ENCODE measurements at regions not wholly inside any gene's neighbourhood (a gene's known extent, or its start where the extent isn't known, plus 50 kb on each side); places are given as distances from the start of the nearest gene placed in this dataset.
"Not testable (repeated sequence)": the region's sequence is repeated elsewhere in the genome, so short reads cannot be mapped to it uniquely, and the experiment has no call there.

- no peak for FAIRE-seq
- no peak for ATAC-seq
- intact Hi-C loops (cut with DNase I), result no loop called here
- TF ChIP-seq, protein P1, sequence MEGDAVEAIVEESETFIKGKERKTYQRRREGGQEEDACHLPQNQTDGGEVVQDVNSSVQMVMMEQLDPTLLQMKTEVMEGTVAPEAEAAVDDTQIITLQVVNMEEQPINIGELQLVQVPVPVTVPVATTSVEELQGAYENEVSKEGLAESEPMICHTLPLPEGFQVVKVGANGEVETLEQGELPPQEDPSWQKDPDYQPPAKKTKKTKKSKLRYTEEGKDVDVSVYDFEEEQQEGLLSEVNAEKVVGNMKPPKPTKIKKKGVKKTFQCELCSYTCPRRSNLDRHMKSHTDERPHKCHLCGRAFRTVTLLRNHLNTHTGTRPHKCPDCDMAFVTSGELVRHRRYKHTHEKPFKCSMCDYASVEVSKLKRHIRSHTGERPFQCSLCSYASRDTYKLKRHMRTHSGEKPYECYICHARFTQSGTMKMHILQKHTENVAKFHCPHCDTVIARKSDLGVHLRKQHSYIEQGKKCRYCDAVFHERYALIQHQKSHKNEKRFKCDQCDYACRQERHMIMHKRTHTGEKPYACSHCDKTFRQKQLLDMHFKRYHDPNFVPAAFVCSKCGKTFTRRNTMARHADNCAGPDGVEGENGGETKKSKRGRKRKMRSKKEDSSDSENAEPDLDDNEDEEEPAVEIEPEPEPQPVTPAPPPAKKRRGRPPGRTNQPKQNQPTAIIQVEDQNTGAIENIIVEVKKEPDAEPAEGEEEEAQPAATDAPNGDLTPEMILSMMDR (IDR thresholded peaks at IDR 0.05), result no peak
- no peaks in the 10 kb centered on the region for H3K4me1 ChIP-seq
- H3K36me3 ChIP-seq, result no peaks in the 10 kb centered on the region
- DNase-seq, result no peak
- H3K4me3 ChIP-seq, result no peak overlapping the region
- peaks cover 0 to 2% (median 0%) of the 10 kb centered on the region in 4 donors for H3K9me3 ChIP-seq
- no peak overlapping the region for H3K27ac ChIP-seq
- H3K27me3 ChIP-seq, result no peaks in the 10 kb centered on the region
Measured at GRCh38 chr13:61891401-61891800, 475.8 kb upstream of the PCDH20 start.

DNA sequence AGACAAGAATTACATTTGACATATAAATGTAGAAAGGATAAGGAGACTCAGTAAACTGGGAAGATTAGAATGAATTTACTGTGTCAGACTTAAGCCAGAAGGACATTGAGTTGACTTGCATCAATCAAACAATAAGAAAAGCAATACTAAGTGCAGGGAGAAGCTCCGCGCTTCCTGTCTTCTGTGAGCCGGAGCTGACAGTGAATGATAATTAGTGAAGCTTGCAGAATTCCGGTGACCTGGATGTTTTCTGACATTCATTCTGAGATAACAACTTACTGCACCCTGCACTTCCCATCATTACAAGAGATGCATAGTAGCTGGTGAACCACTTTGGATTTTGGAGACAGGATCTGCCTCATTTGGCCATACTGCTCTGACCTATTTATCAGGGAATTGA, 469.2 kb upstream of the PCDH20 start:
- Histone ChIP-seq H3K27ac (no peak overlapping the region), H3K4me1 (no peaks in the 10 kb centered on the region), H3K27me3 (no peaks in the 10 kb centered on the region), H3K4me3 (no peak overlapping the region), H3K36me3 (no peaks in the 10 kb centered on the region), H3K9me3 (no peaks in the 10 kb centered on the region)
- DNase-seq (no peak), ATAC-seq (no peak), FAIRE-seq (no peak)
- TF ChIP-seq, protein P1 (IDR thresholded peaks at IDR 0.05), result no peak
- intact Hi-C loops (cut with DNase I), result no loop called here
- WGBS, 2 donors, result 63 to 68% methylated on average over 4 of the region's 4 CpGs

- Histone ChIP-seq H3K9me3 (no peaks in the 10 kb centered on the region), H3K36me3 (no peaks in the 10 kb centered on the region), H3K4me3 (no peak overlapping the region), H3K4me1 (no peaks in the 10 kb centered on the region), H3K27ac (no peak overlapping the region), H3K27me3 (no peaks in the 10 kb centered on the region)
- intact Hi-C loops (cut with DNase I), result no loop called here
- TF ChIP-seq, protein P1 (IDR thresholded peaks at IDR 0.05), result peak in 3 of 4 donors; percentile 17 to 40 (median 31)
- WGBS, 2 donors, result 39% methylated on average over 3 of the region's 3 CpGs
- FAIRE-seq, result no peak
- peak in 2 of 4 donors; percentile 51 to 66 for ATAC-seq
- DNase-seq, result no peak
Measured at GRCh38 chr13:61880578-61881283, 465.1 kb upstream of the PCDH20 start.

DNA sequence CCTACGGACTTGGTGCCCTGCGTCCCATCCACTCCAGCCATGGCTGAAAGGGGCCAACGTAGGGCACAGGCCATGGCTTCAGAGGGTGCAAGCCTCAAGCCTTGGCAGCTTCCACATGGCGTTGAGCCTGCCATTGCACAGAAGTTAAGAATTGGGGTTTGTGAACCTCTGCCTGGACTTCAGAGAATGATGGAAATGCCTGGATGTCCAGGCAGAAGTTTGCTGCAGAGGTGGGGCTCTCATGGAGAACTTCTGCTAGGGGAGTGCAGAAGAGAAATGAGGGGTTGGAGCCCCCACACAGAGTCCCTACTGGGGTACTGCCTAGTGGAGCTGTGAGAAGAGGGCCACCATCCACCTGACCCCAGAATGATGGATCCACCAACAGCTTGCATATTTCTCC, 462.9 kb upstream of the PCDH20 start:
- H3K4me3 ChIP-seq; ATAC-seq; H3K27me3 ChIP-seq; intact Hi-C loops (cut with DNase I); H3K27ac ChIP-seq; FAIRE-seq; H3K4me1 ChIP-seq; H3K36me3 ChIP-seq; H3K9me3 ChIP-seq; DNase-seq: not testable (repeated sequence)
- 59 to 69% methylated on average over 4 of the region's 4 CpGs for WGBS, 2 donors

DNA sequence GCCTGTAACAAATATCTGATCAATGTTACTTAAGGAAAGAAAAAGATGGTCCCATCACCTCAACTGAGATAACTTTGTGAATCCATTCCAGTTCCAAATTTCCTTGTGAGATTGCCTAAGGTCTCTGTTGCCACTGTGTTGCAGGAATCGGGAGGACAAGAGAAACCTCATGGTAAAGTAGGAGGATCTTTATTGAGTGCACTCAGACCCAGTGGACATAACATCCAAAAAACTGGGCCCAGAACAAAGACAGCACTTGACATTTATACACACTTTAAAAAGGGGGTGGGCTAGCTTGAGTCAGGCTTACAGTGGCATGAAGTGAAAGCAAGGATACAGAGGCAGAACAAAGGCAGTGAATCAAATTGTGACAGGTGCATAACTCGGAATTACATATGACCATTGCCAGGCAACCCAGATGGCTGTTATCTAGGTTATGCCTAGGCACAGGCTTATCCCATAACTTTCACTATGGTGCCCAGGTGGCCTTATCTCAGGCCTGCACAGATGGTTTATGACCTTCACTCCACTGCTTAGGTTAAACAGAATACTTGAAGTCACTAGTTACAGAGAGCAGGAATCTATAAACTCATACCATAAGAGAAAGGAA, 459.4 kb upstream of the PCDH20 start:
- DNase-seq, result no peak
- 48 to 50% methylated on average over 2 of the region's 2 CpGs for WGBS, 2 donors
- Histone ChIP-seq H3K27ac (no peak overlapping the region), H3K4me1 (no peaks in the 10 kb centered on the region), H3K4me3 (no peak overlapping the region), H3K9me3 (peaks cover 0 to 2% (median 0%) of the 10 kb centered on the region in 4 donors), H3K36me3 (no peaks in the 10 kb centered on the region), H3K27me3 (no peaks in the 10 kb centered on the region)
- FAIRE-seq, result no peak
- ATAC-seq, result no peak
- intact Hi-C loops (cut with DNase I), result no loop called here
- TF ChIP-seq, protein P1 (IDR thresholded peaks at IDR 0.05), result no peak

Measured in pancreas (tissue), 10 donors.